TTC549 (cell line): ENCODE measurements at regions not wholly inside any gene's neighbourhood (a gene's known extent, or its start where the extent isn't known, plus 50 kb on each side); places are given as distances from the start of the nearest gene placed in this dataset.

Source experiments
- FAIRE-seq: peaks from 2 replicates; lab custom pipeline; 2012; peaks lifted over from hg19 to GRCh38; lab: Jason Lieb, UNC

DNA sequence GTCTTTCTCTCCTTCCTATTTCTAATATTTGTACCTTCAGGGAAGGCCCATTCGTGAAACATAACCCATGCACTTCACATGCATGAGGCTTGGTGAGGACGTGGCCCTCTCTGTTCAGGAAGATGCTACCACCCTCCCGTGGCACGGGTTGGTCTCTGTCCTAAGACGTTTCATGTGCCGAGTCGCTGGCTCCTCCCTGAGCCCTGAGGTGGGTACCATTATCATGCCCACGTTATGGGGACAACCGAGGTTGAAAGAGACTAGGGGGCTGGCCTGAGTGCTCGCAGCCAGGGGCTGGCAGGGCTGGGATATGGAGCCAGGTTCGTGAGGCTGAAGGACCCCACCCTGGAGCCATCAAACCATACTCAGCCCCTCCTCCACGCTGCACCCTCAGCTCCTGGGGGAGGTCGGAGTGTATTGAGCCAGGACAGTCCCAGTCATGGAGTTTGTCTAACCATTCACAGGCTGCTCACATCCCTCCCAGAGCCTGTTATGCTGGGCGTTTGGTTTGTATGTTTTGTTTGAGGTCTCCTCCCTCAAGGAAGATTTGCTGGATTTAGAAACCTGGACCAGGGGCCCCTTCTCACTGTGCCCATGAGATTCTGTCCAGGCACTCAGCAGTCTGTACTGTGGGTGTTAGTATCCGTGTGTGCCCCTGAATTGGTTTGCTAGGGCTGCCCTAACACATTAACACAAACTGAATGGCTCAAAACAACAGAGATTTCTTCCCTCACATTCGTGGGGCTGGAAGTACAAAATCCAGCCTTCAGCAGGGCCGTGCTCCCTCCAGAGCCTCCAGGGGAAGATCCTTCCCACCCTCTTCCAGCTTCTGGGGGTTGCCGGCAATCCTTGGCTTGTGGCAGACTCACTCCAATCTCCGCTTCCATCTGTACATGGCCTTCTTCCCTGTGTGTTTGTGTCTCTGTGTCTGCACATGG lies 88.3 kb downstream of the ANKRD60 start:
- no peak for FAIRE-seq

GRCh38 chr20:58138395-58138794 lies 90.1 kb downstream of the ANKRD60 start:
- FAIRE-seq, result no peak

- no peak for FAIRE-seq
Measured at GRCh38 chr20:58137651-58138265, 90.7 kb downstream of the ANKRD60 start.

GRCh38 chr20:58137236-58137635 lies 91.2 kb downstream of the ANKRD60 start:
- no peak for FAIRE-seq

- FAIRE-seq, result no peak
Measured at GRCh38 chr20:58136149-58136484, 92.3 kb downstream of the ANKRD60 start.

GRCh38 chr20:58135441-58136148 lies 92.9 kb downstream of the ANKRD60 start:
- FAIRE-seq, result no peak

- no peak for FAIRE-seq
Measured at GRCh38 chr20:58133020-58133808, 95.2 kb downstream of the ANKRD60 start.

DNA sequence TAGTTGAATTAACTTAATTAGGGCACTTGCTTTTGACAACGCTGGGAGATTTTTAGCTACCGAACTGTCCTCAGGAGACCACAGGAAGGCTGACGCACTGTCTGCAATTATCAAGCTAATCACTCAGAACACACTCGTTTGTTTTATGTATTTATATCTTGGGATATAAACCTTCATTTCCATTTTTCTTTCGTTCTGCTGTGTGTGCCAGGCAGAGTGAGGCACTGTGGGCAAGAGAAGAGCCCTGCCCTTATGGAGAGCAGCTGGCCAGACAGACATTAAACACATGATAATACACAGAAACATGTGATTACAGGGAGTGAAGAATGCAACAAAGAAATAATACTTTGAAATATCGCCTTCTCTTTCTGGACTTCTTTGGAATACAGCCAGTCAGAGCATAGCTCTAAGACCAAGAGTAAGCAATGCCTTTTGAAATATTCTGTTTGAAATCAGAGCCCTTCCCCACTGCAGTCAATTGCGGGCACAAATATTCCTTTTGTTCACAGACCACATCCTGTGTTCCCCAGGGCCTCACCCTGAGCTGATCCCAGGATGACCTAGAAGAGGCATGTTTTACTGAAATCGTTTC lies 96.8 kb downstream of the ANKRD60 start:
- FAIRE-seq, result no peak

DNA sequence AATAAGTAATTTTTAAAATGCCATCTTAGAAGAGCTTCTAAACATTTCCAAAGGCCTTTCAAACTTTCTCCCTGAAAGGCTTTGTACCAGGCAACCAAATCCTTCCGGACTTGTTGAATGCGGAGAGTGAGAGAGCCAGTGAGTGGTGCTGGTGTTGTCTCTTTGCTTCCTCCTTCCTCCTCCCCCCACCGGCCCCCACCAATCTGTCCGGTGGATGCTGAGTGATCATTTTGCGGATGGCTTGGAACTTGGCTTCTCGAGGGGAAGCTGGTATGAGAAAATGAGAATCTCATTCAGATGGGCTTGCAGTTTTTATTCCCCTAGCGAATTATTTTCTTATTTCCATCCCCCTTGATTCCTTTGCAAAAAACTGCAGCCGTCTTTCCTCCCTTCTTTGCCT lies 97.3 kb downstream of the ANKRD60 start:
- FAIRE-seq, result no peak

- FAIRE-seq, result no peak
Measured at GRCh38 chr20:58130581-58130980, 97.9 kb downstream of the ANKRD60 start.

- FAIRE-seq, result no peak
Measured at GRCh38 chr20:58130156-58130555, 98.3 kb downstream of the ANKRD60 start.

DNA sequence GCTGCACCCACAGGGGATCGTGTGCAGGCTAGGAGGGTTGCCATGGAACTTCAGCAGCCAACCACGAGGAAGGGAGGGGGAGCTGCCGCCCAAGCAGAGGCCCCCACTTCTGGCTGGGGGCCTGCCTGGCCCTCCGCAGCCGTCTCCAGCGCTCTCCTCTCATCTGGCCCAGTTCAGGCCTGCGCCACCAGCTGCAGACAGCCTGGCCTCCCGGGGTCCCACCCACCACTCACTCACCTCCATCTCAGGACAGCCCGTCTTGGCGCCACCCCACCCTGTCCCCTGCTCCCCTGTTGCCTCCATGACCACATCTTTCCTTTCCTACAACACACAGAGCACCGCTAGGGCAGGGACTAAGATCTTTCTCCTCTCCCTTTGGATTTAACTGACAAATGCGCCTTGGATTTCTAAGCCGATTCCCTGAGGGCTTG lies 98.7 kb downstream of the ANKRD60 start:
- FAIRE-seq, result no peak

DNA sequence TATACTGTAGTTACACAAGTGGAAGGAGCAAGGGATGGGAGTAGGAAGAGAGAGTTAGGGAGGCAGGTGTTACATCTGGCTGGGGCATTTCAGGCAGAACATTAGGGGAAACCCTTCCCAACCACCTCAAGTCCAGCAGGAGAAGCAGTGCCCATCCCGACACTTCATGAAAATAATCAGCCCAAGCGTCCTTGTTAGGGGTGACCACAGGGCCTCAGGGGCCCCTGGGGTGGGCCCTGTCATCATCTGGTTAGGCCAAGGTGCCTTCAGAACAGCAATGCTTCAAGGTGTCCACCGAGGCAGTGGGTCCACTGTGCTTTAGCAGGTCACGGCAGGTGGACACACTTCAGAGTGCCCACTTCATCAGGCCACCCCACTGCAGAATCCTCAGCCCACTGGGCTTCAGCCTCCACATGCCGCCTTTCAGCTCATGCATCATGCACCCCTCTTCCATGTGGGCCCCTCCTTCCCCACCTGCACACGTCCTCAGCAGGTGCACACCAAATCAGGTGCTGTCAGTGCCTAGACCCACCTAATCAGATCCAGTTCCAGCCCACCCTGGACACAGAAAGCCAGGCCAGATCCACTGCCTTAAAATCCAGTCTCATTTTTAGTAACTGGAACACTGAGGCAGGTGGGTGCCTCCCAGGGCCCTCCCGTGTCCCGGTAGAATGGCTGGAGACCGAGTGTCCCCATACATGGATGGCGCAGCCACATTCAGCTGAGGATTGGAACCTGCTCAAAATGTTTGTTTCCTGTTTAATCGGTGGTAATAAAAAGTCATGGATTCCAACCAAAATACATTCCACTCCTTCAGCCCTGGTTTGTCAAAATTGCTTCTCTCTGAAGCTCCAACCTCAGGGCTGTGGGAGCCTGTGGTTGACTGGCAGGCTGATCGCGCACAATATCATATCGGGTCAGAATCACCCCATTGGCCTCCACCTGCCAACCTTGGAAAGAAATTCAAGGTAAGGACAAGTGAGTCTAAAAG lies 99.5 kb downstream of the ANKRD60 start:
- FAIRE-seq, result no peak

- FAIRE-seq, result no peak
Measured at GRCh38 chr20:58127701-58128111, 100.7 kb downstream of the ANKRD60 start.

DNA sequence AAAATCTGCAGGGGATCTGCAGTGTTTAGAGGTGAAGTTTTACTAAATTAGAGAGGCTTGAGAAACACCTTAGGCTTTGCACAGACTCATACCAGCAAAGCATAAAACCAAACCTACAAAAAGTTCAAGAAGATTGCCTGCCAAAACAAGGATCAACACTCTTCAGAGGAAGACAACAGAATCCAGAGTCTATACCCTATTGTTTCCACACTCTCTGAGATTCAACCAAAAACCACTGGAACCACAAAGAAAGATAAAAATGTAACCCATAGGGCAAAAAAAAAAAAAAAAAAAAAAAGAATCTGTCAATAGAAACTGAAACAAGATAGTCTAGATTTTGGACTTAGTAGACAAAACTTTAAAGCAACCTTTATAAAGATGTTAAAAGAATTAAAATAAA lies 102.7 kb downstream of the ANKRD60 start:
- FAIRE-seq, result no peak

DNA sequence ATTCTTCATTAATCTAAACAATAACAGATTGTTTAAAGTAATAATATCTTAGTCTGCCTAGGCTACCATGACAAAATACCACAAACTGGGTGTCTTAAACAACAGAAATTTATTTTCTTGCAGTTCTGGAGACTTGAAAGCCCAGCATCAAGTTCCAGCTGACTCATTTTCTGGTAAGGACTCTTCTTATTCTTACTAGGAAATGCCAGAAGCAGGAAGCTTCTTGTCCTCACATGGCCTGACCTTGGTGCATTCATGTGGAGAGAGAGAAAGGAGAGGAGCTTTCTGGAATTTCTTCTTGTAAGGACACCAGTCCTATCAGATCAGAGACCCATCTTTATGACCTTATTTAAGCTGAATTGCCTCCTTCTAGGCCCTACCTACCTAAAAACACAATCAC lies 110.5 kb downstream of the ANKRD60 start:
- FAIRE-seq, result no peak

- no peak for FAIRE-seq
Measured at GRCh38 chr20:58116505-58116904, 111.9 kb downstream of the ANKRD60 start.

DNA sequence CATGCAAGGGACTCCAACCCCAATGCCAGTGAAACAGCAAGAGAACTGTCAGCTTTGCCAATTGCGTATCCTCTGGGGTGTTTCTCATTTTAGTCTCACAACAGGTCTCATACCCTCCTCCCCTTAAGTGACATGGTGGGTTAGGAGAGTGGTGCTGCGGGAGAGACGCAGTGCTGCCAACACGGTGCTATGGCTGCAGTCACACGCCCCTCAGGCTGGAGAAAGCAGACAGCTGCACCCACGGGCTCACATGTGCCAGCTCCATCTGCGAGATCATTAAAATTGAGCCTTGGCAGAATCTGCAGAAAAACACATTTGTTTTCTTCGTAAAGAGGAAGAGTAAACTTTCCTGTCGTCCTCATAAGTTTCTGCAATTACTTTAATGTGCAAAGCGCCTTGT lies 114.7 kb downstream of the ANKRD60 start:
- FAIRE-seq, result no peak

DNA sequence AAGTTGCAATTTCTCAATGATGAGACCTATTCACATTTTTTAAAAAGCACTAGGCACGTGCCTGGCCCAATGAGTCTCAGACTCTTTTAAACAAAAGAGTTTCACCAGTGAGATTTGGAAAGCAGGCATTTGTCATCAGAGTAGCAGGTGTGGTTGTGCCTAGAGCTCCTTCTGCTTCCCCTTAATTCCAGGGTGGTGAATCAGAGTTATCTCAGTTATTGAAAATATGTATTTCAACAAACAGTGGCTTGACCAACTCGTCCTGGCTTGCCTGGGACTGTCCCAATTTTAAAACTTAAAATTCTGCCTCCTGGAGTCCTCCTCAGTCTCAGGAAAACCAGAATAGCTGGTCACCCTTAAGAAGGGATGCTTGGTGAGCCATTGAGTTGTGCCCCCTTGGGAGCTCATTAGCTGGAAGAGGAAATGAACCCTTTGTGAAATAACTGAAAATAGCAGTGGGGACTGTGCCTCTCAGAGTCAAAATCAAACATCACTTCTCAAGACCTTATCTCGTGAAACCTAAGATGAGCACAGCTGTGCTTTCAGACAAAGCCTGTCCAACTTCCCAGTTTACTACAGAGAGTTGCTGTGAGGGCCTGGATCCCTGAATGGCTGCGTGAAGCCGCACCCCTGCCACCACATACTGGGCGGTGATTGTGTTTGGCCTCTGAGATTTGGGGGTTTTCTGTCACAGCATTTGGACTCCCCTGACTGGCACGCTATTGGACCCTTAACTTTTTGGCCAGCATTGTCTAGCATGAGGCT lies 116.3 kb downstream of the ANKRD60 start:
- FAIRE-seq, result no peak
